H1 (cell line): ENCODE measurements at regions not wholly inside any gene's neighbourhood (a gene's known extent, or its start where the extent isn't known, plus 50 kb on each side); places are given as distances from the start of the nearest gene placed in this dataset.

ENCODE experiments used
- CHD2 ChIP-seq: IDR thresholded peaks from 2 replicates; pipeline ENCODE4 v1.6.1; 2012; ENCODE audit warnings: low read length, improper control_type of control experiment
- CREB1 ChIP-seq: IDR thresholded peaks from 2 replicates; pipeline ENCODE4 v1.6.1; 2012; ENCODE audit warnings: inconsistent platforms
- GABPA ChIP-seq: IDR thresholded peaks from 2 replicates; pipeline ENCODE4 v1.6.1; 2011; ENCODE audit warnings: mild to moderate bottlenecking, low read length, moderate library complexity, borderline replicate concordance; ENCODE audit not compliant: insufficient read depth
- JUN ChIP-seq: IDR thresholded peaks from 2 replicates; pipeline ENCODE4 v1.6.1; 2011; ENCODE audit warnings: low read depth, mild to moderate bottlenecking, improper control_type of control experiment, low read length
- KDM1A ChIP-seq: fragments of 200-600, 300-600 bp; sonication (generic); IDR thresholded peaks from 2 replicates; pipeline ENCODE4 v1.7.1; 2016; ENCODE audit warnings: mild to moderate bottlenecking, low read length, borderline replicate concordance
- RXRA ChIP-seq: IDR thresholded peaks from 2 replicates; pipeline ENCODE4 v1.6.1; 2011; ENCODE audit warnings: low read depth, mild to moderate bottlenecking, low read length, moderate library complexity; ENCODE audit not compliant: insufficient read depth
- SIX5 ChIP-seq: IDR thresholded peaks from 2 replicates; pipeline ENCODE4 v1.6.1; 2011; ENCODE audit warnings: mild to moderate bottlenecking, low read depth, low read length
- SRF ChIP-seq: IDR thresholded peaks from 2 replicates; pipeline ENCODE4 v1.6.1; 2011; ENCODE audit warnings: mild to moderate bottlenecking, low read depth, low read length, moderate library complexity
- TEAD4 ChIP-seq: IDR thresholded peaks from 2 replicates; pipeline ENCODE4 v1.6.1; 2012; ENCODE audit warnings: low read depth, low read length, inconsistent platforms, mixed read lengths
- TF ChIP-seq, protein P1 (sequence below): fragments of 300-600 bp; sonication (generic); IDR thresholded peaks from 2 replicates; pipeline ENCODE4 v1.7.1; 2012; ENCODE audit warnings: low read length, moderate library complexity, mild to moderate bottlenecking, inconsistent platforms; ENCODE audit not compliant: insufficient replicate concordance
- TF ChIP-seq, protein P2 (sequence below): IDR thresholded peaks from 2 replicates; pipeline ENCODE4 v1.6.1; 2011; ENCODE audit warnings: low read length, improper control_type of control experiment
- TF ChIP-seq, protein P3 (sequence below): IDR thresholded peaks from 2 replicates; pipeline ENCODE4 v1.6.1; 2012; ENCODE audit warnings: inconsistent platforms

DNA sequence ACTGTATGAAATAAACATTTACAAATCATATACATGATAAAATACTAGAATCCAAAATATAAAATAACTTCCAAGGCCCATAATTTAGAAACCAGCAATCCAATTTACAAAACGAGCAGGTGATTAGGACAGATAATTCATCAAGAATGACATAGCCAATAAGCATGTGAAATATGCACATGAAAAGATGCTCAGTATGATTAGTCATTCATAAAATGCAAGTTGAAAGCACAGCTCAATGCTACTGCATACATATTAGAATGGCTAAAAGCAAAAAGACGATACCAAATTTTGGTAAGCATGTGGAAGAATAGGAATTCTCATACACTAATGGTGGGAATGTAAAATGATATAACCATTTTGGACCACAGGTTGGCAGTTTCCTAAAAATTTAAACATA is 837.2 kb upstream of the MIR17HG start (continued):
- TF ChIP-seq, protein P1, sequence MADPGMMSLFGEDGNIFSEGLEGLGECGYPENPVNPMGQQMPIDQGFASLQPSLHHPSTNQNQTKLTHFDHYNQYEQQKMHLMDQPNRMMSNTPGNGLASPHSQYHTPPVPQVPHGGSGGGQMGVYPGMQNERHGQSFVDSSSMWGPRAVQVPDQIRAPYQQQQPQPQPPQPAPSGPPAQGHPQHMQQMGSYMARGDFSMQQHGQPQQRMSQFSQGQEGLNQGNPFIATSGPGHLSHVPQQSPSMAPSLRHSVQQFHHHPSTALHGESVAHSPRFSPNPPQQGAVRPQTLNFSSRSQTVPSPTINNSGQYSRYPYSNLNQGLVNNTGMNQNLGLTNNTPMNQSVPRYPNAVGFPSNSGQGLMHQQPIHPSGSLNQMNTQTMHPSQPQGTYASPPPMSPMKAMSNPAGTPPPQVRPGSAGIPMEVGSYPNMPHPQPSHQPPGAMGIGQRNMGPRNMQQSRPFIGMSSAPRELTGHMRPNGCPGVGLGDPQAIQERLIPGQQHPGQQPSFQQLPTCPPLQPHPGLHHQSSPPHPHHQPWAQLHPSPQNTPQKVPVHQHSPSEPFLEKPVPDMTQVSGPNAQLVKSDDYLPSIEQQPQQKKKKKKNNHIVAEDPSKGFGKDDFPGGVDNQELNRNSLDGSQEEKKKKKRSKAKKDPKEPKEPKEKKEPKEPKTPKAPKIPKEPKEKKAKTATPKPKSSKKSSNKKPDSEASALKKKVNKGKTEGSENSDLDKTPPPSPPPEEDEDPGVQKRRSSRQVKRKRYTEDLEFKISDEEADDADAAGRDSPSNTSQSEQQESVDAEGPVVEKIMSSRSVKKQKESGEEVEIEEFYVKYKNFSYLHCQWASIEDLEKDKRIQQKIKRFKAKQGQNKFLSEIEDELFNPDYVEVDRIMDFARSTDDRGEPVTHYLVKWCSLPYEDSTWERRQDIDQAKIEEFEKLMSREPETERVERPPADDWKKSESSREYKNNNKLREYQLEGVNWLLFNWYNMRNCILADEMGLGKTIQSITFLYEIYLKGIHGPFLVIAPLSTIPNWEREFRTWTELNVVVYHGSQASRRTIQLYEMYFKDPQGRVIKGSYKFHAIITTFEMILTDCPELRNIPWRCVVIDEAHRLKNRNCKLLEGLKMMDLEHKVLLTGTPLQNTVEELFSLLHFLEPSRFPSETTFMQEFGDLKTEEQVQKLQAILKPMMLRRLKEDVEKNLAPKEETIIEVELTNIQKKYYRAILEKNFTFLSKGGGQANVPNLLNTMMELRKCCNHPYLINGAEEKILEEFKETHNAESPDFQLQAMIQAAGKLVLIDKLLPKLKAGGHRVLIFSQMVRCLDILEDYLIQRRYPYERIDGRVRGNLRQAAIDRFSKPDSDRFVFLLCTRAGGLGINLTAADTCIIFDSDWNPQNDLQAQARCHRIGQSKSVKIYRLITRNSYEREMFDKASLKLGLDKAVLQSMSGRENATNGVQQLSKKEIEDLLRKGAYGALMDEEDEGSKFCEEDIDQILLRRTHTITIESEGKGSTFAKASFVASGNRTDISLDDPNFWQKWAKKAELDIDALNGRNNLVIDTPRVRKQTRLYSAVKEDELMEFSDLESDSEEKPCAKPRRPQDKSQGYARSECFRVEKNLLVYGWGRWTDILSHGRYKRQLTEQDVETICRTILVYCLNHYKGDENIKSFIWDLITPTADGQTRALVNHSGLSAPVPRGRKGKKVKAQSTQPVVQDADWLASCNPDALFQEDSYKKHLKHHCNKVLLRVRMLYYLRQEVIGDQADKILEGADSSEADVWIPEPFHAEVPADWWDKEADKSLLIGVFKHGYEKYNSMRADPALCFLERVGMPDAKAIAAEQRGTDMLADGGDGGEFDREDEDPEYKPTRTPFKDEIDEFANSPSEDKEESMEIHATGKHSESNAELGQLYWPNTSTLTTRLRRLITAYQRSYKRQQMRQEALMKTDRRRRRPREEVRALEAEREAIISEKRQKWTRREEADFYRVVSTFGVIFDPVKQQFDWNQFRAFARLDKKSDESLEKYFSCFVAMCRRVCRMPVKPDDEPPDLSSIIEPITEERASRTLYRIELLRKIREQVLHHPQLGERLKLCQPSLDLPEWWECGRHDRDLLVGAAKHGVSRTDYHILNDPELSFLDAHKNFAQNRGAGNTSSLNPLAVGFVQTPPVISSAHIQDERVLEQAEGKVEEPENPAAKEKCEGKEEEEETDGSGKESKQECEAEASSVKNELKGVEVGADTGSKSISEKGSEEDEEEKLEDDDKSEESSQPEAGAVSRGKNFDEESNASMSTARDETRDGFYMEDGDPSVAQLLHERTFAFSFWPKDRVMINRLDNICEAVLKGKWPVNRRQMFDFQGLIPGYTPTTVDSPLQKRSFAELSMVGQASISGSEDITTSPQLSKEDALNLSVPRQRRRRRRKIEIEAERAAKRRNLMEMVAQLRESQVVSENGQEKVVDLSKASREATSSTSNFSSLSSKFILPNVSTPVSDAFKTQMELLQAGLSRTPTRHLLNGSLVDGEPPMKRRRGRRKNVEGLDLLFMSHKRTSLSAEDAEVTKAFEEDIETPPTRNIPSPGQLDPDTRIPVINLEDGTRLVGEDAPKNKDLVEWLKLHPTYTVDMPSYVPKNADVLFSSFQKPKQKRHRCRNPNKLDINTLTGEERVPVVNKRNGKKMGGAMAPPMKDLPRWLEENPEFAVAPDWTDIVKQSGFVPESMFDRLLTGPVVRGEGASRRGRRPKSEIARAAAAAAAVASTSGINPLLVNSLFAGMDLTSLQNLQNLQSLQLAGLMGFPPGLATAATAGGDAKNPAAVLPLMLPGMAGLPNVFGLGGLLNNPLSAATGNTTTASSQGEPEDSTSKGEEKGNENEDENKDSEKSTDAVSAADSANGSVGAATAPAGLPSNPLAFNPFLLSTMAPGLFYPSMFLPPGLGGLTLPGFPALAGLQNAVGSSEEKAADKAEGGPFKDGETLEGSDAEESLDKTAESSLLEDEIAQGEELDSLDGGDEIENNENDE, result no peak
- TF ChIP-seq JUN, result no peak
- no peak for TF ChIP-seq CHD2
- no peak for TF ChIP-seq TEAD4
- TF ChIP-seq, protein P2, sequence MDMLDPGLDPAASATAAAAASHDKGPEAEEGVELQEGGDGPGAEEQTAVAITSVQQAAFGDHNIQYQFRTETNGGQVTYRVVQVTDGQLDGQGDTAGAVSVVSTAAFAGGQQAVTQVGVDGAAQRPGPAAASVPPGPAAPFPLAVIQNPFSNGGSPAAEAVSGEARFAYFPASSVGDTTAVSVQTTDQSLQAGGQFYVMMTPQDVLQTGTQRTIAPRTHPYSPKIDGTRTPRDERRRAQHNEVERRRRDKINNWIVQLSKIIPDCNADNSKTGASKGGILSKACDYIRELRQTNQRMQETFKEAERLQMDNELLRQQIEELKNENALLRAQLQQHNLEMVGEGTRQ, result no peak
- TF ChIP-seq, protein P3, sequence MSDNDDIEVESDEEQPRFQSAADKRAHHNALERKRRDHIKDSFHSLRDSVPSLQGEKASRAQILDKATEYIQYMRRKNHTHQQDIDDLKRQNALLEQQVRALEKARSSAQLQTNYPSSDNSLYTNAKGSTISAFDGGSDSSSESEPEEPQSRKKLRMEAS, result no peak
- no peak for TF ChIP-seq KDM1A
- TF ChIP-seq SIX5, result no peak
- TF ChIP-seq CREB1, result no peak
- TF ChIP-seq RXRA, result no peak
- TF ChIP-seq SRF, result no peak
- no peak for TF ChIP-seq GABPA
